ENCODE measurements at regions not wholly inside any gene's neighbourhood (a gene's known extent, or its start where the extent isn't known, plus 50 kb on each side); places are given as distances from the start of the nearest gene placed in this dataset.

DNA sequence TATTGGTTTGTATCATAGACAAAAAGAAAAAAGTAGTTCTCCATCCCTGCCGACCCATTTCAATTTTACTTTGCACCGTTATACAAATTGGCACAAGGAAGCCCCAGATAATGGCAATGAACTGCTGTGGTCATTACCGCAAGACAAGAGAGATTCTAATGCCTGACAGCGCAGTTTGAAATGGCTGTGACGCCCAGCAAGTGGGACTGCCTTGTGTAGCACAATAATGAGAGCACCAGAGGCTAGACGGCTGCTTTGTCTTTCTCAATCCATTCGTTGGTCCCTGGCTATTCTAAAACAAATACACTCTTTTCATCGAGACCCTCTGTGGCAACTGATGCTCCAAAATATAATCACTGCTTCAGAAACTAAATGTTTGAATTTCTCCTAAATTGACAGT, 192.4 kb upstream of the NEIL3 start:
- DNase-seq, result no peak

DNA sequence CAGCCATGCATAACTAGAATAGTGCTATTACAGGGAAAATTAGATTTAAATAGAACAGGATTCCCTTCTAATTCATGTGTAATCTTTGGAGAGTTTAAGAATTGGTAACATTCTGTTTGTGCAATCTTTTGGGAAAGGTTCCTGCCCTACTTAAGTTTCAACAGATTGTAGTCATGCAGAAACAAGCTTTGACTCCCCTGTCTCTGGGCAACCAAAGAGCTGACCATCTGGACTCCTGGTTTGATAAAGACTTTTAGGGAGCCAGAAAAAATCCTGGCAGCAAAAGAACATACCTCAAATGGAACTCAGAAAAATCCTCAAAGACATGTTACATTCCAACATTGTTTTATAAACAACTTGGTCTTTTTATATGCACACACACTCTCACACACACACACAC, 191.1 kb upstream of the NEIL3 start:
- no peak for DNase-seq

DNA sequence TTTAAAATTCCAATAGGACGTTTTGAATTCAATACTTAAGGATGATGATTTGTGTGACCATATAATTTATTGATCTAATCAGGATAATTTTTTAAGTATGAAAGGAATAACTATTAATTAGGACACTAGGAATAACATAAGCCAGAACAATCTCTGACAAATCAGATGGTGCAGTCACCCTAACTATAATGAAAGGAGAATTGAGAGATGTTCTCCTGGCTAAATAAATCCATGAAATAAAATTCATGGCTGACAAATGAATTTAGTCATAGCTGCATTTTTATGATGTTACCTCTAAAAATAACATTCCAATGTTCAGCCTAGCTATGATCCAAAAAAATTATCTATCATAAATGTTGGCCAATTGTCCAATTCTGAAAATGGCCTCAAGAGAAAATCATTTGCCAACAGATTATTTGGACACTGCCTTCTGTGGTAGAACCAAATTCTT, 190.6 kb upstream of the NEIL3 start:
- no peak for DNase-seq

DNA sequence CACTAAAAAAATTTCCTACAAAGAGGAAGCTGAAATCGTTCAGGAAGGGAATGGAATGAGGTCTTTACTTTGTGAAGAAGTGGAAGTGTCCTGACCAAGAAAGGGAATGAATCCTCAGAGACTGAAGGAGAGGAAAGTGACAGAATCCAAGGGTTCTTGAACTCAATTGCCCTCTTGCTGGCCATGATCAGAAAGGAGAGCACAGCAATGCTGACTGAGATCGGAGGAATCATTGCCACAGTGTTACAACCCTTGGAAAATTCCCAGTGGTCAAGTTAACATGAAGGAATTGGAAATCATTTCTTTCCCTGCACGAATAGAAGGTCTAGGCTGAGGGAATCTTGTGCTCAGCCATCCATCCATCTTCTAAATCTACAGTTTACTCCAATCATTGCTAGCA, 190.0 kb upstream of the NEIL3 start:
- DNase-seq, result no peak

DNA sequence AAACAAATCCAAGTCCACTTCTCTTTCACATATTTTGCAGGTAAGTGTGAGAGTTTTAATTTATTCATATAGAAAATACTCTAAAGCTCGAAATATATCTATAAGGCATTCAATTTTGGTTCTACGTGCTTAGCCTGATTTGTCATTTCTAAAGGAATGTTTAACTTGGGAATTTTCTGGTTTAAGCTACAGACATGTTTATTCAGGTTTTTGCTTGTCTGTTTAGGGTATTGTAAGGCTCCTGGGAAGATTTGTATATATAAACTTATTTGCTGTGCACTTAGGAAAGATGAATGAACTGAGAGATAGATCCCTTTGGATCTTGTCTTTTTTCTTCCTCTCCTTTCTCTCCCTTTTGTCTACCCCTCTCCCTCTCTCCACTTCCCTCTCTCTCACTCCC, 185.9 kb upstream of the NEIL3 start:
- DNase-seq, result no peak

DNA sequence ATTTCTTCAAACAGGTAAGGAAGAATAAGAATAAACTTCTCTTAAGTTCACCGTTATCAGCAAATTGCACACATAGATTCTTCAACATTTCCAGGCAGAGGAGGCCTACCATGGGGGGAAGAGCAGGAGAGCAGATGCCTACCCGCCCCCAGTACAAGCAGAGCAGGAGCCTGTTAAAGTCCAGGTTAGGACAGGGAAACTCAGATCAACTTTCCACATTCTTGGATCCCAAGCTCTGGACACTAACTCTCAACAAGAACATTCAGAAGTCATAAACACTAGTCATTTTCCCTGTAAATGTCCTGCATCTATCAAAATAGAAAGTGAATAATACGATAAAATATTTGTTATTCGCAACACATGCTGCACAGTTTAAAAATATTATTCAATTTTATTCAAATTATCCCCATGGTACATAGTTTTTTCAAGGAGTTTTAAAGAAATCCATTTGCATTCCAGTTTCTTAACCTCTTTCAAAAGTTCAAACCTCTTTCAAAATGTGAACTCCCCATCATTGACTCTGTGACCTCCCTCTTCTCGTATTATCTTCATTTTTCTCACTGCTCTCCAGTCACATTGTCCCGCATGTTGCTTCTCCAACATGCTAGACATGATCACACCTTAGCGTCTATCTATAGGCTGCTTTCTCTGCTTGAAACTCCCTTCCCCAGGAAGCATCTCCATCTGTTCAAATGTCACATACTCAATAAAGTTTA, 185.2 kb upstream of the NEIL3 start:
- no peak for DNase-seq

DNA sequence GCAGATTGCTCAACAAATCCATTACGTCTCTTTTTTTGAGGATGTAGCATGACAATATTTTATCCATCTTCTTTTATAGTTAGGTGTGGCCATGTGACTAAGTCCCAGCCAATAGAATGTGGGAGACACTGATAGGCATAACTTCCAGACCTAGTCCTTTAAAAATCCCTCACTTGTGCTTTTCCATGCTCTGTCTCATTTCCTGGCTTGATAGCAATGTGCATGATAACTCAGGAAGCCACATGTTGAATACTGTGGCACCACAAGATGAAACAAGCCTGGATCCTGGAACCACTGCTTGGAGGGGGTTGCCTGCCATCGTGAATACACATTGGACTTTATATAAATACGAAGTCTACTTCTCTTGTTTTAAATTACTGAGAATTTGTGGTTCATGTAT, 184.0 kb upstream of the NEIL3 start:
- DNase-seq, result no peak

DNA sequence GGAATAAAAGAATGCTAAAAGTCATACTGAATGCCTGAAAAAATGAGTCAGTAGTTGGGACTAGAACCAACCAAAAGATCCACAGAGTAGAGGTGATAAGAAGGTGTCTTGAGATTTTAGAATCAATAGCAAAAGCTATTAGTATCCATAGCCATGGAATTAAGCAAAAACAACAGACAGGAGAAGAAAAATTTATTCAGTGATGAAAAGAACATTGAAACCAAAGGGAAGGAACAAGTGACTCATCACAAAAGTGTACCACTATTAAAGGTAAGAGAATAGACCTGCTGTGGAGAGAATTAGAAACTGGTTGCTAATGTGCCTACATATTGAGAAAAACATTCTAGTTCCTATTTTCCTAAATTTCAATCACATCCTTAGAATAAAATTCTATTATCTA, 182.0 kb upstream of the NEIL3 start:
- DNase-seq, result no peak

DNA sequence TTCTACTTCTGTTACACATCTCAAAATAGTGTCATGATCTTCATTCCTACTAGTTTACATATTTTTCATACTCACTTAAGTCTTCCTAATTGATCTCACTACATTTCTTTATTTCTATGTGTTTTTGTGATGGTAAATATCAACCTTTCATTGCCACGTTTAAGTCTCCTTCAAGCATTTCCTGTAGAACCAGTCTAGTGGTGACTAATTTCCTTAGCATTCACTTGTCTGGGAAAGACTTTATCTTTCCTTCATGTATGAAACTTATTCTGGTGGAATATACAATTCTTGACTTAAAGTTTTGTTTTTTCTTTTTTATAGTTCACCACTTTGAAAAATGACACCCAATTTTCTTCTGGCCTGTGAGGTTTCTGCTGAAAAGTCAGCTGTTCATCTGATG, 181.4 kb upstream of the NEIL3 start:
- no peak for DNase-seq

DNA sequence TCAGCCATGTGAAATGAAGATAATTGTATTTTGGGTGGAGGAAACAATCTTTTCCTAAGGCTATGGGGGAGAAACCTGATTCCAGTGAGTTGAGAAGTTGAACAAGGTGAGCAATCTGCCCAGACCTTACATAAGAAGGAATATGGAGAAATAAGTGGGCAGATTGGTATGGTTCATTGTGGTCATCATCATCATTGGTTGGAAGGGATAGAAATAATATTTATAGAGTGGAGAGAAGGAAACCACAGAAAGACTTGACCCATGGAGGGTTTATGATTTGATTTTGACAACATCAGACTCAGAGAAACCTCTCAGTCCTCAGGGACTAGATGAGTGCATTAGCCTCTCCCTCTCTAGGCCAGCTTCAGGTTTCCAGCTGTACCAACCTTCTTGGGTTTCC, 177.9 kb upstream of the NEIL3 start:
- DNase-seq, result no peak

DNA sequence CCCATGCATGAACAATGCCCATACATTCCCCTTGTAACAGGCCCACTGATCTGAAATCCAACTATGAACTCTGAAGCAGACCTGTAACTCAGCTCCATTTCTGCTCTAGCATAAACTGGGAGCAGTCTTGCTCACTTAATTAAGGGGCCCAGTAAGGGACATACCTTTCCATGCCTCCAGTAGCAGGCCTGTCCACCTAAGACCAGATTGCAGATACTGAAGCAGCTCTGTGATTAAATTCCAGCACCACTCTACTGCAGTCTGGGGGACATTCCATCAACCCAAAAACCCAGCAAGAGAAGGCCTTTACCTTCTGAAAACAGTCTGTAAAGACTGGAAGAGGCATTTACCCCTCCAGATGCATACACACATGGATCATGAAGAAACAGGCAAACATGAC, 162.0 kb upstream of the NEIL3 start:
- no peak for DNase-seq

DNA sequence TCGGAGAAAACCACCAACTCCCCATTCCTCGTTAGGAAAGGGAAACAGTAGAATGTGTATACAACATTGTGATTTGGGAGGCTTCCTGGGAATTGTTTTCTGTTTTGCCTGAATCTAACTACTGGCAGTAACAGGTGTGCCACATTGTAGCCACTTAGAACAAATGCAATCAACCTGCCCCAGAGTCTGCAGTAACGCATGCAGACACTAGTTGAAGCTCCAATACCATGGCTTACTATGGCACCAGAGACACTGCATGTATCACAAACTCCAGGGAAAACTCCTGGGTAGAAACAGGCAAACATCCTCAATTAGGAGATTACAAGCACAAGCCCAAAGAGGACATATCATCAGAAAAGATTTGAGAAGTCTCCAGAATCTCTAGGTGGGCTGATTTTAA, 154.2 kb upstream of the NEIL3 start:
- DNase-seq, result no peak

DNA sequence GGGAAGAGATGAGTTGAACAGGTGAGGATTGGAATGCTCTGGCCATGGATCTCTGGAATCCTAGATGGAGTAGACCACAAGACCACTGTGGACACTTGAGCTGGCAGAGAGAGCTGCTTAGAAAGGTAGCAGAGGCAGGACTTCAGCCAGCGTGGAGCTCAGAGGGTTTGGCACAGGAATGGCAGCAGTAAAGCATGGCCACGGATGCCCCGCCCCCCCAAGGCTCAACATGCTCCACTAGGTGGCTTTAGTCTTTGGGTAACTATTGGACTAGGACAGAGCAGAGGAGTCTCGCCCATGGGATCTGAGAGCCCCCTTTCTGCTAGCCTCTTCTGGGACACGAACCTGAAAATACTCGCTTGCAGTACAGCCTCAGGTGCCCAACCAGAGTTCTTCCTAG, 150.1 kb upstream of the NEIL3 start:
- DNase-seq, result no peak

DNA sequence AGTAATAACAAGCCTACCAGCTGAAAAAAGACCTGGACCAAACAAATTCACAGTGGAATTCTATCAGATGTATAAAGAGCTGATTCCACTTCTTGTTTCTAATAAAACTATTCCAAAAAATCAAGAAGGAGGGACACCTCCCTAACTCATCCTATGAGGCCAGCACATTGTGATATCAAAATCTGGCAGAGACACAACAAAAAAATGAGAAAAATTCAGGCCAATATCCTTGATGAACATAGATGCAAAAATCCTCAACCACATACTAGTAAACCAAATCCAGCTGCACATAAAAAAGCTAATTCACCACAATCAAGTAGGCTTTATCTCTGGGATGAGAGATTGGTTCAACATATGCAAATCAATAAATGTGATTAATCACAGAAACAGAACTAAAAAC, 147.9 kb upstream of the NEIL3 start:
- no peak for DNase-seq

DNA sequence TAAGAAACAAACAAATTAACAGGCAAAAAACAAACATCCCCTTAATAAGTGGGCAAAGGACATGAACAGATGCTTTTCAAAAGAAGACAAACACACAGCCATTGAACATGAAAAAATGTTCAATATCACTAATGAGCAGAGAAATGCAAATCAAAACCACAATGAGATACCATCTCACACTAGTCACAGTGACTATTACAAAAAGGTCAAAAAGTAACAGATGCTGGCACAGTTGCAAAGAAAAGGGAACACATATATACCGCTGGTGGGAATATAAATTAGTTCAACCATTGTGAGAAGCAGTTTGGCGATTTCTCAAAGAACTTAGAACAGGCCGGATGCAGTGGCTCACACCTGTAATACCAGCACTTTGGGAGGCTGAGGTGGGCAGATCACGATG, 146.1 kb upstream of the NEIL3 start:
- no peak for DNase-seq

DNA sequence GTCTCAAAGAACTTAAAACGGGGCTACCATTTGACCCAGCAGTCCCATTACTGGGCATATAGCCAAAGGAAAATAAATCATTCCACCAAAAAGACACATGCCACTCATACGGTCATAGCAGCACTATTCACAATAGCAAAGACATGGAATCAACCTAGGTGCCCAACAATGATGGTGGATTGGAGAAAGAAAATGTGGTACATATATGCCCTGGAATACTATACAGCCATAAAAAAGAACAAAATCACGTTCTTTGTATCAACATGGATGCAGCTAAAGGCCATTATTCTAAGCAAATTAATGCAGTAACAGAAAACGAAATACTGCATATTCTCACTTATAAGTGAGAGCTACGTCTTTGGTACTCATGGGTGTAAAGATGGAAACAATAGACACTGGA, 138.1 kb upstream of the NEIL3 start:
- no peak for DNase-seq

DNA sequence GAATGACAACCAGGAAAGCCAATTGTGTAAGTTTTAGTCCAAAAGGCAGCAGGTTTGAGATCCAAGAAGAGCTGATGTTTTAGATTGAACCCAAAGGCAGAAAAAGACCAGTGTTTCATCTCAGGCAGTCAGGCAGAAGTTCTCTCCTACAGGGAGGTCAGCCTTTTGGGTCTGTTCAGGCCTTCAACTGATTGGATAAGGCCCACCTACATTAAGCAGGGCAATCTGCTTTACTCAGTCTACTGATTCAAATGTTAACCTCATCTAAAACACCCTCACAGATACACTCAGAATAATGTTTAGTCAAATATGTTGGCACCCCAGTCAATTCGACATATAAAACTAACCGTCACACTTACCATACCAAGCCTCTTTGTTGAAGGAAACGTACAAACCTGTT, 134.2 kb upstream of the NEIL3 start:
- DNase-seq, result no peak

DNA sequence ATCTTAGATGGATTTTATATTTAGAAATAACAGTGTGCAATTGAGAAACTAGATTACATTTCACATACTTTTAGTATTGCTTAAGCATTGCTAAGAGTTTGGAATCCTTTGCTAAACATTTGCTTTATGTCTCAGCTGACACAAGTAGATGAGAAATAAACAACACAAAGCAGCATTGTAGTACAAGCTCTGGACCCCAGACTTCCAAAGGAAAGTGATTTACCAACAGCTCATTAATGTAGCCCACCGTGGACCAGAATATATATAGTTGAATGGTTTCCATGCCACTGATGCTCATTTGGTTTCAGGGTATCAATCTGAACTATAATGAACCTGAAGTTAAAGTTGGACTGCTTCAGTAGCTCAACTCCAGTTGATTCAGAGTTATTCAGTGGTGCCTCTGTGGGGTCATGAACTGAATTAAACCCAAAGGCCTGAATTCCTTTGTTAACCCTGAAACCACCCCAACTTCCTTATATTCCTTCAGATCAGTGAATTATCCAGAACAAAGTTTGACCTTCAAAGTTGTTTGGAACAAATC, 132.1 kb upstream of the NEIL3 start:
- no peak for DNase-seq

DNA sequence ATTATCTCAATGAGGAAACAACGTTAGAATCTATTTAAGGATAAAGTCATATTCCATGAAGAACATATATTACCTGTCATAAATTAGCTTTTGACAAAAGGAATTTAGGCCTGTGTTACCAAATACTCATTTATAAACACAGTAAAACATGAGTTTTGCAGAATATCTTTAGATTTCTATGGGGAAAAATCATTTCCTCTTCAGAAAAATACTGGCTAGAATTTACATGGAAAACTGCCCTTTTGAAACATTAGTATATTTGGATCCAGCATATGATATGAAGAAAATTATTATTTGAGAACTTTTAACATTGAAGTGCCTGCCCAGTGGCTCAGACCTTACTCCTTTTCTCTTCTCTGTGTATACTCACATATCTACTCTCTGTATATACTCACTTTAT, 131.4 kb upstream of the NEIL3 start:
- no peak for DNase-seq

DNA sequence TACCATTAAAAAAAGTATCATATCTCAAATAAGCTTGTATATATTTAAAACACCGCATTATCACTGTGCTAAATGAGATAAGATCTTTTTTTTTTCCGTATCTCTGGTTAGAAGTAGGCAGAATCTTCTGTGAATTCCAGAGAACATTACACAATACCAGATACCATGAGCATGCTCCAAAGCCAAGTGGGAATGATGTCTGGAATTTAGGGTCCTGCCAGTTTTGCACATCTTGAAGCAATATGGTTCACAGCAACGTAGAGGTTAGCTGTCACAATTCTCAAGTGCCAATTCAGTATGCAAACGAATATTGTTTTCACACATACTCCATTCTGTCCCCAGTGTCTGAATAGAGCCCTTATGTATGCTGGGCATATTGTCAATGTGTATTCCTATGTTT, 127.5 kb upstream of the NEIL3 start:
- no peak for DNase-seq

DNA sequence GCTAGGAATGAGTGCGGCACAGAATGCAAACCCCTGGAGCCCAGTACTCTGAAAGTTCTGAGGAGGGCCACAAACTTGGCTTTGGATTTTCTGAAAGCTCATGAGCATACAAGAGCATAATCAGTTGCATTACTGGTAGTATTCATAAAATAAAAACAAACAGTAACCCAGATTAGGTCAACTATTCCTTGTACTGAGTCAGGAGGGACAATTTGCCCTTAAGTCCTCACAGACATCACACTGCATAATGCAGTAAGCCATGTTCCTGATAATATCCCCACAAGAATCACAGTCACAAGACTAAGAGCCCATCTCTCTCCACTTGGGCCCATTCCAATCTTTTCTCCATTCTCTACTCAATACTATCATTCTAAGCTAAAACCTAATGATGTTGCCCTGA, 126.9 kb upstream of the NEIL3 start:
- DNase-seq, result no peak

DNA sequence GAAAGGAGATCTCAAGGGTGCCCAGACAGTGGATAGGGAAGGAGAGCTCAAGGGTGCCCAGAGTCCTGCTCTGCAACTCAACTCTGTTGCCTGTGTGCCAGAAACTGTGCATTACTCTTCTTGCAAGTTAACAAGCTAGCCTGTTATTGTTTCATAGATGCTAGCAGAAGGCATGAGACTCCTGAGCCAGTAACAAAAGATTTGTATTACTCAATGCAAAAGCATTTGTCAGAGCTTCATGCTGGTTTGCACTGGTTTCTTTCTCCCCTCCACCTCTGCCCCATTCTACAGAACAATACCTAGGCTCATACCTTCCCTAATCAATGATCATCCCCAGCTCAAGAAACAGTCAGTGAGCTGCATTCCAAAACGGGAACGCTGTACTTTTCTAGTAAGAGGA, 124.5 kb upstream of the NEIL3 start:
- DNase-seq, result no peak

DNA sequence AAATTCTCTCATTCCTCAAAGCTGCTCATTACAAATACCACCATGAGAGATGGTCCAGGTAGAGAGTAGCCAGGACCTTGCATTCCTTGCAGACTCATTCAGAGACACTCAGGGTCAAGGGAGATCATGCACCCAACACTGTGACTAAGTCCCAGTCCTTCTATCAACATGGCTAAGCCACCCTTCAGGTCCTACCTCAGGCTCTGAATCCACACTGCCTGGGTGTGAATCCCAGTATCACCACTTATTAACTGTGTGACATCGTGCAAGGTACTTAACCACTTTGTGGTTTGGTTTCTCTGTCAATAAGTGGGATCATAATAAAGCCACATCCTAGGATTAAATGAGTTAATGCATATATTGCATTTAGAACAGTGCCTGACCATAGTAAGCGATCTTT, 124.1 kb upstream of the NEIL3 start:
- DNase-seq, result no peak

DNA sequence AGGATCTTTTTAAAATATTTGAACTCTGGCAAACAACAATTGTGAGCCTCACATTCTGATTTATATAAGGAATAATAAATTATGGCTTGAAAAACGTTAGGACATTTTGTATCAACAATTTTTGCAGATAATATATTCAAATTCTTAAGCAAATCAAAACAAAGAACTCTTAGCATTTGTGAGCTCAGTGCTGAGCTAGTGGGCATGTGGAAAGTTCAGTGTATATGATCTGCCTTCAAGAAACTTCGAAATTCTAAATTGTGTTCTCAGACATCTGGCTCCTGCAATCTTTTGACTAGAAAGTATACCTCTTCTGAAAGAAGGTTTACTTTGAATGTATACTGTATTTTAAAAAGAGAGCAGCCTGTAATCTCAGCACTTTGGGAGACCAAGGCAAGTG, 122.3 kb upstream of the NEIL3 start:
- DNase-seq, result no peak

DNA sequence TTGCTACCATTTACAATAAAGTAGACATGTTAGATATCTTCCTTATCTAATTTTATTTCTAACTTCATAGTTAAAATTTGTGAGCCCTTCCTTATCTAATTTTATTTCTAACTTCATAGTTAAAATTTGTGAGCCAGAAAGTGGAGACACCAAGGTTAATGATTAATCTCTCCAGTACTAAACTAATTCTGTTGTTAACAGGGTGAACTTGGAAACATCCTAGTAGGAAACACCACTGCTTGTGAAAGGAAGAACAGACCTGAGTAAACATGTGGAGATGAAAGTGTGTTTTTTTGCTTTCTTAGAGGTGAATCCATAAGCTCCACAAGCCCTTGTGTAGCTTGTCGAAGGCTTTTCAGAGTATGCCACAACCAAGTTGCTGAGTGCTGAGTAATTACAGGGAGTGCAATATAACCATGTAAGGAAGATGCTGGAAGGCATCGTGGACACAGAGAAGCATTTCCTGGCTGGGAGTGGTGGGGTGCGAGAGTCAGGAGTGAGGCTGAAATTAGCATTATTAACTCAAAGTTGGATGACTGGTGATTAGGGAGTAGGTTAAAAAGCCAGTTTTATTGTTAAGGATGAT, 118.6 kb upstream of the NEIL3 start:
- no peak for DNase-seq
